HUDEP-2 (cell line): ENCODE measurements at regions not wholly inside any gene's neighbourhood (a gene's known extent, or its start where the extent isn't known, plus 50 kb on each side); places are given as distances from the start of the nearest gene placed in this dataset.

ENCODE experiments used
- DNase-seq, 76 experiments: peaks; one replicate each; lab custom pipeline; 2025; ENCODE audit not compliant: unreplicated experiment in 76 of 76; lab: John Stamatoyannopoulos, UW

DNA sequence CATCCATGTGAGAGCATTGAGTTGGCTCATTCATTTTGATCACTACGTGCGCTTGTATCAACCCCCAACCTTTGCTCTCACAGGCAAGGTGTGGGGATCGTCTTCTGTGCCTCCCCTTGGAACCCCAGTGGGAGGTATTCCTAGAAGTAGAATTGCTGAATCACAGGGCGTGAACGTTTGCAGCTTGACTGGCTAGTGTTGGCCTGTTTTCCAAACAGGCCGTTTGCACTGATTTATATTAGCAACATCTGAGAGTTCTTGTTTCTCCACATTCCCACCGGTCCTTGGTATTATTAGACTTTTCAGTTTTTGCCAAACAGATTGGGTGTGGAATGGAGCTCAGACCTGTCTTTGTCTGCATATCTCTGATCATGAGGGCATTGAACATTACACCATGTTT, 288.6 kb upstream of the PWP1 start:
- no peak for DNase-seq

DNA sequence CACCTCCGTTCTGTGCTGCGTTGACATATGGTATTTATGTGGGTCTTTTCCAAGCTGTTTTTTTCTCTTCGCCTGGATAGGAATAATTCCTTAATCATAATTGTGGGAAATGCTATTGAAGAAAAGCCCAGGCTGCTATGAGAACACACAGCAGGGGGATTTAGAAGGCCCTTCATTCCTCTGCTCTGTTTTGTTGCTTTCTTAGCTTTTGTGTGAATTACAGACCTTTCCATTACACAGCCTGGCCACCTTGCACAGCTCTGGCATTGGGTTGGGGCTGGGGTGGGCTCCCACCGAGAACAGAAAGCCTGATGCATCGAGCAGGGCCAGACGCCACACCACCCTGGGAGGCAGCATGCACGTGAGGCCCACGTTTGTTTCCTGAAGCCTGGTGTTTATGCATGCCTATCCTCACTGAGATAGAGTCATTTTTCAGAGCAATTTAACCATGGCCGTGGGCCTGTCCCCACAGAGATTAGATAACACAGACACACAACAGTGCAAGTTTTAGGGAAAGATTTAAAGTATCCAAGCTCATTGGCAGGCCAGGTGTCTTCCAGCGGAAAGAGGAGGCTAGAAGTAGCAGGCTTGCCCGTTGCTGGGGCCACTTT, 287.6 kb upstream of the PWP1 start:
- DNase-seq = no peak

GRCh38 chr12:107399046-107399445, 286.6 kb upstream of the PWP1 start:
- DNase-seq = no peak

DNA sequence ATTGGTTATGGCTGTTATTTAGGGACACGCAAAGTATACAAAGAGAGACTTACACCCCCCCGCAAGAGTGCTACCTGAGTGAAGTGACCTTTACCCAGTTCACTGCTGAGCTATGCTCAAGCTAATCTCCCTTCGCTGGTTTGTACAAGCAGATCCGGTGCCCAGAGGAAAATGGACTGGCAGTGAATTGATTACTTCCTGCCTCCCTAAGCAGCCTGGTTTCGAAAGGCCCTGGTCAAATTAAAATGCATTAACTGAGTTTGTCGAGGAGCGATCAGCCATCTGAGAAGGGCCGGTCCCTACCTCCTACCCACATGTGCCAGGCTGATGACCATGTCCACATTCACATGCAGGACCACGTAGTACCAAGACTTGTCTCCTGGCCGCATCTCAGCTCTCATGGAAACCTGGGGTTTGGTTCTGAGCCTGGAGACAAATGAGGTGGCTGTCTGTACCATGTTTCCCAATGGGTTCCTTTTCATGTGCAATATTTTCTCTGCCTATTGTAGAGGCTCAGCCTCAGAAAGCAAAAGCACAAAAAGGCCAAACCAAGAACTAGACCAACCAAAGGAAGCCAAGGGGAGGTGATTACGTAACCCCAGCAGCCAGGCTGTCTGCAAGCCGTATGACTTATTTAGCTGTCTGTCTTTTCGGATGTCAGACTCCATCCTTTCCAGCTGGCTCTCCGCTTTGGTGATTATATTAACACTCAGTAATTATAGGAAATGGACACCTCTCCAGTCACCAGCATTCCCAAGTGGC, 284.7 kb upstream of the PWP1 start:
- no peak for DNase-seq

DNA sequence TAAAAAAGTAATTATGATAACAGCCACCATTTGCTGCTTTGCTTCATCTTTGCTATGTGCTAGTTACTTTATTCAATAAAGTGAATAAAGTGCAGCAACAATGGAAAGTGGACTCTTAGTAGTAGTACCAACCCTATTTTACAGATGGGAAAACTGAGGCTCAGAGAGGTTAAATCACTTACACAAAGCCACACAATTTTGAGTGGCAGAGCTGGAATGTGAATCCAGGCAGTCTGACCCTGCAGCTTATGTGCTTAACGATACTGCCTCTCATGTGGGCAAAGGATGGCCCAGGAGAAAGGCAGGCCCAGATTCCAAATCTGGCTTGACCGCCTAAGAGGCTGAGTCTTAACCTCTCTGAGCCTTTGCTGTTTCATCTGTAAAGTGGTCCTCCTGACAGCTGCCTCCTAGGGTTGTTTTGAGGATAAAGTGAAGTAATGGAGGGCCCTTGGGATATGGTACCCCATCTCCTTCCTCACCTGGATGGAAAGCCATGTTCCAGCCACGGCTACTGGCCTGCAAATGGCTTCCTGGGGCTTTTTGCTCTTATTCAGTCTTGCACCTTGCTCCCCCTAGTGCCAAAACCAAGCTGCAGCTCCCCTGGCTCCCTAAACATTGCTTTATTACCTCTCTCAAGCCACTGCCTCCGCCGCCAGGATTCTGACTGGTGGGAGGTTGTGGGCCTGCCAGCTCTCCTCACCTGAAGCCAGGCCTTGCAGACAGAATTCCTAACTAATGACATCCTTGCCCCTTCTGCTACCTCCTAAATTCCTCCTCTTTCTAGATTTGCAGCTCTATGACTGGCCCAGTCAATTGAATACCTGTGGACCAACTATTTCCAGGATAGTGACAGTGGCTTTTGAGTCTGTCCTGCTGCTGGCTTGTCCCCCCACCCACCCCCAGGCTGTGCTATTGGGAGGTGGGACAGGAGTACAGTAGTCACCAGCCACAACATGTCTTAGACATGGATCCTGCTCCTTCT, 283.3 kb upstream of the PWP1 start:
- peak in 34 of 76 experiments; percentile 0 to 33 (median 10) for DNase-seq

DNA sequence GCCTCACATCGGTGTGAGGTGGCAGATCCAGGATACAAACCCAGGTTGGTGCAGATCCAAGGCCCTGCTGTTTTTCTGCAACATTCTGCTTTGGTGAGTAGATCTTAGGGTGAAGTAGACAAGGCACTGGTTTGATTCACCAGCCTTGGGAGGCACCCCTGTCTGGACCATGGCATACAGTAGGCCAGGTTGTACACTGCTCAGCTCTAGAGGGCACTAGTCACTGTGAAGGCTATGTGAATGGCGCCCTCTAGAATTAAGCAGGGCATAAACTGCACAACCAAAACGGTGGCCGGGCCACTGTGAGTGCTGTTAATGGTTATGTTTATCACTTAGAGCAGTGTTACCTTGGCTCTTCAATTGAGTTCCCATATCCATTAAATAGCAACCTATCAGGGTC, 280.6 kb upstream of the PWP1 start:
- peak in 24 of 76 experiments; percentile 2 to 58 (median 14) for DNase-seq

DNA sequence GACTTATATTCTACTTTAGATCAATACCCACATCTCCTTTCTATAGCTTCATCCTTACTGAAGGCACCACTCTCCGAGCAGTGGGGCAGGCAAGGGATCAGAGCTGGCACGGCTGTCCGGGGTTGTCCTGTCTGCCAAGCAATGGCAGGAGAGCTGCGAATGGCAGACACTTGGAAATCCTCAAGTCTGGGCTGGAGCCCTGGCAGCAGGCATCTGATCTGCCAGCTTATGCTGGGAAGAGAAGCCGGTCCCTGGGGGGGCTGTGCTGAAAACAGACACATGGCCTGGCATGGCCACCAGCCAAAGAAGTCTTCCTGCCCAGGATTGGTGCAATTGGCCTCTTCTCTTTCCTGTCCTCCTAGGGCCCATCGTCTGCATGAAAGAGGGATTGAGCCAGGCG, 280.2 kb upstream of the PWP1 start:
- no peak for DNase-seq

- no peak for DNase-seq
Measured at GRCh38 chr12:107406932-107407331, 278.7 kb upstream of the PWP1 start.

GRCh38 chr12:107411792-107412535, 273.6 kb upstream of the PWP1 start:
- DNase-seq = no peak

DNA sequence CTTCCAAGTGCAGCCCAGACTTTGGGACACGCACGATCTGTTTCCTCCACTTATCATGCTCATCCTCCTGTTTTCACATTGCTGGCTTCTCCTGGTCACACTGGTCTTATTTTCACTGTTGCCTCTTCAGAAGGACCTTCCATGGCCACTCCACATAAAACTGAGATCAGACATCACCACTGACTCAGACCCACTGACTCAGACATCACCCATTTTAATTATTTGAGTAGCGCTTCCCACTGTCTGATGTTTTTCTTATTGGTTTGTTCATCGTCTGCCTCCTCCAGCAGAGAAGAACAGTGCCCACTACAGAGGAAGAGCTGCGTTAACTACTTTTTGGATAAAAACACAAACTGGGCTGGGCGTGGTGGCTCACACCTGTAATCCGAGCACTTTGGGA, 270.5 kb upstream of the PWP1 start:
- no peak for DNase-seq

GRCh38 chr12:107415834-107416233, 269.8 kb upstream of the PWP1 start:
- no peak for DNase-seq

- no peak for DNase-seq
Measured at GRCh38 chr12:107417004-107417403, 268.6 kb upstream of the PWP1 start.

- DNase-seq = no peak
Measured at GRCh38 chr12:107418981-107419380, 266.6 kb upstream of the PWP1 start.

DNA sequence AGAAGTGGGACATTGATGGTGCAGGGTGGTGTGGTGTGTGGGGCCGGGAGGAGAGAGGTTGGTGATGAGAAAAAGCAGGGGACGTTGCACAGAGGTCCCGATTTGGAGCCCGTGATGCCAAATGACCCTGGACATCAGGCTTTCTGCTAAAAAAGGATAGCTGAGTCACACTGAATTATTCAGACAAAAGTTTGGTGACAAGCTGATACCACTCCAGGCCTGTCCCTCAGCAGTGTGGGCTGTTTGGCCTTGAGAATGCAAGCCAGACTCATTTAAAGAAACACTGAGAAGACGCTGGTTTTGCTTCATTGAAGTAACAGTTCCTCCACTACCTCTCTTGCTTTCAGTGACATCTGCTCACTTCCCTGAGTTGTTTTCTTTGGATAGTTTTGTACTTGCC, 262.1 kb upstream of the PWP1 start:
- DNase-seq = no peak

GRCh38 chr12:107429006-107429705, 256.4 kb upstream of the PWP1 start:
- DNase-seq = no peak

DNA sequence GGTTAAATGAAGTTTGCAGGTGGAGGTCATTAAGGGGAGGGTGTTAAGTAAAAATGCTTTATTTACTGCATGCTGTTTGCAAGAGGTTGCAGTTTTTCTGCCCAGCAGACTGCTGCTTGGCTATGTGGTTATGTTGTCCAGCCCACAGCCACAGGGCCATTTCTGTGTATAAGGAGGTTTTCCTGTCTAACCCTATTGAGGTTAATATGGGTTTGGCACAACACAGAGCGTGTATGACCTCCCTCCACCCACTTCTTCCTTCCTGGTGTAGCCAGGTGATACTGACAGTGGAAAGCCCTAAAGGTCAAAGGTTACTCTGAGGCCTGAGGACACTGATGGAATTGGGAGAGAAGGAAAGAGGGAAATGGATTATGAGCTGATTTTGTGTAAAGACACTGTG, 253.7 kb upstream of the PWP1 start:
- no peak for DNase-seq

DNA sequence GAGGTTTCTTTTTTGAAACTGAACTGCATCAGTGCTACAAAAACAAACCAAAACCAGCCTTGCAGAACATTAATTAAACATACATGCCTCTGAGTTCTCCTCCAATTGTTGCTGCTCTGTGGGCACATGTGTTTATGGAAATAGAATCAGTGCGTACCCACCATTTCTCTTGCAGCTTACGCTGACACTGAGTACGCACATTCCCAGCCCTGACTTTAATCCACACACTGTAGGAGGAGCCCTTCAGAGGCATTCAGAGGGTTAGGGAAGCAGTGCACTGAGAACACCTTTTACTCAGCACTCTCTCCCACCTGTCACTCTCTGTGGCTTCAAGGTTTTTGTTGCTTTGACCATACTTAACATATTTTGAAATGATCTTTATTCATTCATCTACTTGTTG, 250.5 kb upstream of the PWP1 start:
- no peak for DNase-seq

- DNase-seq = no peak
Measured at GRCh38 chr12:107435520-107435919, 250.1 kb upstream of the PWP1 start.

DNA sequence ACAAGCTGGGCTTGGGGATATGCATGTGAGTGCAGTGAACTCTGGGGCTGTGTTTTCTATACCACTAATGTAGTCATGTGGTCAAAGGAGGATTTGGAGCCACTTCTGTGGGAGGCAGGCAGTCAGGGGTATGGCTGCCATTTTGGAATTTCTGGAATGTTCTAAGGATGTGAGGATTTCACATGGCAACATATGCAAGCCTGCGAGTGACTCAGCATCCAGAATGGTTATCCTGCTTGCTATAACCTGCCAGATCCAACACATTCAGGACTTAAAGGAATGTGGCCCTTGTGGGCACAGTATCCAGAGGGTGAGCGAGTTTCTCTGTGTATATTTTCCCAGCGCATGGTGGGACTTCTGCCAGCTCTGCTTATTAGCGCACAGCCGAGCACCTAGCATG, 249.2 kb upstream of the PWP1 start:
- no peak for DNase-seq

GRCh38 chr12:107436836-107437235, 248.8 kb upstream of the PWP1 start:
- no peak for DNase-seq
